Liver (tissue), 3 donors: ENCODE measurements at regions not wholly inside any gene's neighbourhood (a gene's known extent, or its start where the extent isn't known, plus 50 kb on each side); places are given as distances from the start of the nearest gene placed in this dataset.

ENCODE experiments used
- ATF3 ChIP-seq: IDR thresholded peaks from 2 replicates; pipeline ENCODE4 v1.6.1; 2016; ENCODE audit warnings: antibody characterized with exemption
- CTCF ChIP-seq: fragments of 150-350 bp; IDR thresholded peaks from 2 replicates; pipeline ENCODE4 v1.5.1; 2017; ENCODE audit warnings: improper control_type of control experiment, low read depth, low read length; ENCODE audit not compliant: missing input control
- FOXA1 ChIP-seq: IDR thresholded peaks from 2 replicates; pipeline ENCODE4 v1.6.1; 2016; ENCODE audit warnings: antibody characterized with exemption
- GABPA ChIP-seq, 2 donors: IDR thresholded peaks in 1 of 2; conservative IDR thresholded peaks in 1 of 2; 2 replicates each; pipeline ENCODE4 v1.6.1; 2016; ENCODE audit warnings: antibody characterized with exemption in 2 of 2, mild to moderate bottlenecking in 1 of 2, moderate library complexity in 1 of 2
- MAX ChIP-seq: IDR thresholded peaks from 2 replicates; pipeline ENCODE4 v1.6.1; 2016; ENCODE audit warnings: antibody characterized with exemption
- RAD21 ChIP-seq, 2 donors: IDR thresholded peaks; 2 replicates each; pipeline ENCODE4 v1.6.1; 2016; ENCODE audit warnings: antibody characterized with exemption in 2 of 2, mild to moderate bottlenecking in 2 of 2
- REST ChIP-seq: IDR thresholded peaks from 2 replicates; pipeline ENCODE4 v1.6.1; 2016; ENCODE audit warnings: antibody characterized with exemption, mild to moderate bottlenecking
- SP1 ChIP-seq: IDR thresholded peaks from 2 replicates; pipeline ENCODE4 v1.6.1; 2018; ENCODE audit warnings: antibody characterized with exemption, mild to moderate bottlenecking
- TAF1 ChIP-seq: conservative IDR thresholded peaks from 2 replicates; pipeline ENCODE4 v1.6.1; 2016; ENCODE audit warnings: antibody characterized with exemption, mild to moderate bottlenecking
- YY1 ChIP-seq: IDR thresholded peaks from 2 replicates; pipeline ENCODE4 v1.6.1; 2016; ENCODE audit warnings: antibody characterized with exemption, mild to moderate bottlenecking
- TF ChIP-seq, protein P1 (sequence below): IDR thresholded peaks from 2 replicates; pipeline ENCODE4 v1.6.1; 2016; ENCODE audit warnings: antibody characterized with exemption
- donor health status: healthy.
- donor health status: healthy.

GRCh38 chr20:48359692-48360341 is 468.0 kb downstream of the PREX1 start:
- TF ChIP-seq CTCF (no peak), SP1 (no peak), RAD21 (IDR thresholded peaks at IDR 0.05) (no peak), REST (no peak), GABPA (IDR thresholded peaks at IDR 0.05 in 1 of 2, conservative IDR thresholded peaks at IDR 0.05 in 1 of 2) (no peak), ATF3 (no peak), YY1 (no peak), MAX (no peak), TAF1 (no peak), FOXA1 (no peak)
- TF ChIP-seq, protein P1, sequence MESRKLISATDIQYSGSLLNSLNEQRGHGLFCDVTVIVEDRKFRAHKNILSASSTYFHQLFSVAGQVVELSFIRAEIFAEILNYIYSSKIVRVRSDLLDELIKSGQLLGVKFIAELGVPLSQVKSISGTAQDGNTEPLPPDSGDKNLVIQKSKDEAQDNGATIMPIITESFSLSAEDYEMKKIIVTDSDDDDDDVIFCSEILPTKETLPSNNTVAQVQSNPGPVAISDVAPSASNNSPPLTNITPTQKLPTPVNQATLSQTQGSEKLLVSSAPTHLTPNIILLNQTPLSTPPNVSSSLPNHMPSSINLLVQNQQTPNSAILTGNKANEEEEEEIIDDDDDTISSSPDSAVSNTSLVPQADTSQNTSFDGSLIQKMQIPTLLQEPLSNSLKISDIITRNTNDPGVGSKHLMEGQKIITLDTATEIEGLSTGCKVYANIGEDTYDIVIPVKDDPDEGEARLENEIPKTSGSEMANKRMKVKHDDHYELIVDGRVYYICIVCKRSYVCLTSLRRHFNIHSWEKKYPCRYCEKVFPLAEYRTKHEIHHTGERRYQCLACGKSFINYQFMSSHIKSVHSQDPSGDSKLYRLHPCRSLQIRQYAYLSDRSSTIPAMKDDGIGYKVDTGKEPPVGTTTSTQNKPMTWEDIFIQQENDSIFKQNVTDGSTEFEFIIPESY = no peak
